Epidermal melanocyte (primary cell): ENCODE measurements at regions not wholly inside any gene's neighbourhood (a gene's known extent, or its start where the extent isn't known, plus 50 kb on each side); places are given as distances from the start of the nearest gene placed in this dataset.

Experiments used
- DNase-seq: peaks from one replicate; pipeline ENCODE4 v3.0.0; 2011; ENCODE audit warnings: low spot score; ENCODE audit not compliant: insufficient read length

GRCh38 chr19:31223740-31224534 lies 125.3 kb downstream of the TSHZ3 start:
- DNase-seq = peak; percentile 36

- no peak for DNase-seq
These were observed 128.7 kb downstream of the TSHZ3 start for GRCh38 chr19:31220540-31220939.

DNA sequence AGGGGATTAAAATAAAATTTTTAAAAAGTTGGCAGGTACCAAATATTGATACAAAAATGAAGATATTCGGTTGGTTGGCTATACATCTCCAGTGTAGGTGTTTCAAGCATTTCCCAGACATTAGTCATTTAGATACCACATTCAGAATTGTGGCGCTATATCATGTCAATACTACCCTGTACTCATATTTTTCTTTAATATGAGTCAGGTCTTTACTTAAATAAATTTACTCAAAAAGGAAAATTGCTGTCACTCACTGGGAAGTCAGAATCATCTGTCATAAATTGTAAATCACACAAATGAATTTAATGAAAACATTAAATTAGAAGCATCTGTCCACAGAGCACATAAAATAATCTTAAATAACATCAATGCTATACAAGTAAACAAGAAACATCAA lies 134.2 kb downstream of the TSHZ3 start:
- DNase-seq = no peak

- peak; percentile 79 for DNase-seq
These were observed 135.2 kb downstream of the TSHZ3 start for GRCh38 chr19:31214086-31214485.

GRCh38 chr19:31211088-31211487 lies 138.1 kb downstream of the TSHZ3 start:
- DNase-seq = no peak

GRCh38 chr19:31205887-31206518 lies 143.2 kb downstream of the TSHZ3 start:
- no peak for DNase-seq

GRCh38 chr19:31204115-31204514 lies 145.1 kb downstream of the TSHZ3 start:
- DNase-seq = no peak

- no peak for DNase-seq
These were observed 164.0 kb downstream of the TSHZ3 start for GRCh38 chr19:31185261-31185660.

DNA sequence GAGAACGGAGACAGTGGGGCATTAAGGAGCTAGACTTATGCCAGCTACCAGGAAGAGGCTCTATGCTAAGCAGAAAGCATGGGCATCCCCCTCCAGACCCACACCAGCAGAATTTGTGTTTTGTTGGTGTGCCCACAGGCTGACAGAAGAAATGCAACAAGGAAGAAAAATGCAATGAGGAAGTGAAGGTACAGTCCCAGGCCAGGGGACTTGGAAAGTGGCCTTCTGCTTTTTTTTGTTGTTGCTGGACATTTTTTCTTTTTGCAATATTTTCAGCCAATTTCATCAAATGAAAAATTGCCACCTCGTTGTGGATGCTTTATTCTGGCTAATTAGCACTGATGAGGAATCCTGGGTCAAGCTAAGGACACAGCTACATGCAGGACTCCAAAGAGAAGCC lies 167.7 kb downstream of the TSHZ3 start:
- no peak for DNase-seq

DNA sequence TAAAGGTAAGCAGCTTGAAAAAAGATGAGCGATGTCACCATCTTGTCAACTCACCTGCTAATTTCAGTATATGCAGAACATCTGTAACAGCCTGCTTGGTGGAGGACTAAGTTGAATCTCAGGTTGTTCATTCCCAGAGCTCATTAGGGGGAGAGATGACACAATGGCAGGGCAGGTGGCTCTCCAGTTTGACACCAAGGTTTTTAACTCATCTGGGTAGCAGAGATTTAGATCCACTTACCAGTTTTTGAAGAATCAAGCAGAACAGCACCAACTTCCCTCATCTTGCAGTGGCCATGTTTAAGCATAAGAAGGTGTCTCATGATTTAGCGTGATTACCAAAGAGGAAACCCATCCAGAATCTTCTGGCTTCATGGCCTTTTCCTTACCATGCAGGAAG lies 168.3 kb downstream of the TSHZ3 start:
- no peak for DNase-seq

- no peak for DNase-seq
These were observed 169.8 kb downstream of the TSHZ3 start for GRCh38 chr19:31179471-31179852.

- no peak for DNase-seq
These were observed 170.3 kb downstream of the TSHZ3 start for GRCh38 chr19:31178833-31179470.

- no peak for DNase-seq
These were observed 172.0 kb downstream of the TSHZ3 start for GRCh38 chr19:31177246-31177645.

DNA sequence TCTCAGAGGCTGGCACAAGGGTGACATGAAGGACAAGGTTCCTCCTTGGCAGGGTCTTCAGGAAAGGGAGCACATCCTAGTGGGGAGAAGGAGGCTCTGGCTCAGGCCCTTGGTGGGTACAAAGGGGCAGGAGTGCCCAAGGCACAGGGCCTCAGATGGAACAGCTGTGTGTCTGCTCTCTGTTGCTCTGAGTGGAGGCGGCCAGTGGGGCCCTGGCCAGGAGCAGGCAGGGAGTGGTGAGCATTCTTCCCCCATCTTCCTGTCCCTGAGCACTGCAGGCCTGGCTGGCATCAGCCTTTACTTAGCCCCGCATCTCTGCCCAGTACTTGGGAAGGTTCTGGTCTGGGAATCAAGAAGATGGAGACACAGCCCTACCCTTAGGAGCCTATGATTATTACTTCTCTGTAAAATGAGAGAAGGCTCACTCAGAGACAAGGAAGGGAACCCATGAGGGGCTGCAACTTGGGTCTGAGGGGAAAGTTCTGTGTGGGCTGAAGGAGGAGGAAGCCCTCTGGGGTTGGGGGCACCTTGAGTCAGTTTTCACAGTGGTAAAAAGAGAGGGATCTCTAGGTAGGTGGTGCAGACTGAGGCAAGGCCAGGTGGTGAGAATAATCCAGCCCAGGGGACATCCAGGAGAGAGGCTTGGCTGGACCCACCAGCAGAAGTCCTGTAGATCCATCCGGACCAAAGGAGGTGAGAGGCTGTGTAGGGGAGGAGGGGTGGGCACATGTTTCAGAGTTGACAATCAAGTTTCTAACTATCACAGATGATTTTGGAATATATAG lies 173.5 kb downstream of the TSHZ3 start:
- DNase-seq = no peak

GRCh38 chr19:31174948-31175347 lies 174.3 kb downstream of the TSHZ3 start:
- no peak for DNase-seq

DNA sequence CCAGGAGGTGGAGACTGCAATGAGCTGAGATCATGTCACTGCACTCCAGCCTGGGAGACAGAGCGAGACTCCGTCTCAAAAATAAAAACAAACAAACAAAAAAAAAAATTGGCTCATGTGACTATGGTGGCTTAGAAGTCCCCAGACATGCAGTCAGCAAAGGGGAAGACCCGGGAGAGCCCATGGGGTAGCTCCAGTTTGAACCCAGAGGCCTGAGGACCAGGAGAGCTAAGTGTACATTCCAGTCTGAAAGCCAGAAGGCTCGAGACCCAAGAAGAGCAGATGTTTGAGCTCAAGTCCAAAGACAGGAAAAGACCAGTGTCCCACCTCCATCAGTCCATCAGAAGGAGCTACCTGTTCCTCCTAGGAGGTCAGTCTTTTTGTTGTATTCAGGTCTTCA lies 175.2 kb downstream of the TSHZ3 start:
- no peak for DNase-seq

GRCh38 chr19:31171936-31172335 lies 177.3 kb downstream of the TSHZ3 start:
- DNase-seq = no peak

GRCh38 chr19:31170046-31170445 lies 179.2 kb downstream of the TSHZ3 start:
- no peak for DNase-seq

DNA sequence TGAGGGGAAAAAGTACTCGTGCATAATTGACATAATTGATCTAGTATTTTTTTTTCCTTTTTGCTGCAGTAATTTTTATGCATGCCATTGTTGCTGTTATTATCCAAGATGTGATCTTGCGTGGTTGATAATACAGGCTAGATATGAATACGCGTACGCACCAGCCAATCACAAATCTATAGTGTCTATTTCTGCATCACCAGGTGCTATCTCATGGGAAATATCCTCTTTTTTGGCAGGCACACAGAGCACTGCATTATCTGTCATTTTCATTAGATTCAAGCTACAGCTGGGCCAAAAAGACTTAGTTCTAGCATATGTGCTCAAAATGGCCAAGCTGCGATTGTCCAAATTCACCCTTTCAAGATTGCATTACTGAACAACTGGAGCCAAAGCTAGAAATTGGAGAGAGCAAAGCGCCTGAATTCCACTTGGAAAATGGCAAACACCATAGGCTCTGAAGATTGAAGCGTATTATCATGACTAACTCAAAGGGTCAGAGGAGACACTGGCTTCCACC lies 181.1 kb downstream of the TSHZ3 start:
- no peak for DNase-seq

DNA sequence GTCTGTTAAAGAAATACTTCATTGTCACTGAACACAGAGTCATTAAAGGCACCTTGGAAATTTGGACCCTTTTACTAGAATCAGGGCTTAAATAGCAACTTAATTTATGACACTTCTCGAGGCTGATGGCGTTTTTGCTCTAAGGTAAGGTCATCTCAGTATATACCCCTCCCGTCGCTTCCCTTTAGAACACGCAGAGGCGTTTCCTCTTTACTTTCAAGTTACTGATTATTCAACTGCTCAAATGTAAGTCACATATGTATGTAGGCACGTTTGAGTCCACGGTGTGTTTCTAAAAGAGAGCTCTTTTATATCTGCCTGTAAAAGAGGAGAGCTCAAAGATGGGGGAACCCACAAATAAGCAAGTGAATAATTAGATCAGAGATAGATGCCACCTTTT lies 181.5 kb downstream of the TSHZ3 start:
- DNase-seq = no peak

DNA sequence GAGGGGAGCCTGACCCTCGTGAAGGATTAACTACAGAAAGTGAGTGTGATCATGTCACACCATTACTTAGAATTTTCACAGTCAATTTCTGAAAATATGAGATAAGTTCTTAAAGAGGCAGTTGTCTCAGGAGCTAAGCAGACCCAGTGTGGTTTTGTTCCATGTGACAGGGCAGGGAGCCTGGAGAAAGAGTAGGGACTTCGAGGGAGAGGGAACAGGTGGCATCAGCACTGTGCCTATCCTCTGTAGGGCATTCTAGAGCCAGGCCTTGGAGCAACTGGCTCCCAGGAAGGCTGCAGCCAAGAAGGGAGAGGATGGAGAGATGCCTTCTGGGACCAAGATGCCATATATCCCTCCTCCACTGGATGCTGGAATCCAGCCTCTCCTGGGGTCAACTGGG lies 183.0 kb downstream of the TSHZ3 start:
- DNase-seq = no peak

DNA sequence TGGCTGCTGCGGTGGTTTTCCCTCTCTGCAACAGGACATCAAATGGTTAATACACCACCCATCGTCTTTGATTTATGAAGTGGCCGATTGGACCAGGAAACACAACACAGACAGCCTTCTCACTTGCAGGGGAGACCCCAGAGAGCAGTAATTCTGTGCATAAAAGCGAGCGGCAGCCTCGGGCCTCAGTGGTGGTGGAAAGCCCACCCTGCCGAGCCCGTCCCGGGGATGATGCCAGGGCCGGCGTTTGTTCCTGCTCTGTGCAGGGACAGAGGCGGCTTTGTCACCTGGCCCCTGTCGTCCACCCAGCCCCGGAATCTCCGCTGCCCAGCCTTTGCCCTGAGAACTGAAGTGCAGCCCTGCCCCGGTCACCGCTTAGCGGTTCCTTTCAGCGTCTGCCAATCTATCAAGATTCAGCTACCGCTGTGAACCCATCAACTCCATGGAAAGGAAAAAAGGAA lies 184.4 kb downstream of the TSHZ3 start:
- no peak for DNase-seq
